Suprapubic skin (tissue), 4 donors: ENCODE measurements at regions not wholly inside any gene's neighbourhood (a gene's known extent, or its start where the extent isn't known, plus 50 kb on each side); places are given as distances from the start of the nearest gene placed in this dataset.
"Not testable (repeated sequence)": the region's sequence is repeated elsewhere in the genome, so short reads cannot be mapped to it uniquely, and the experiment has no call there.

Source experiments
- DNase-seq, 2 donors: peaks; one replicate each; pipeline ENCODE4 v3.0.0-alpha.2; 2019; ENCODE audit warnings: low spot score in 2 of 2
- H3K27ac ChIP-seq: fragments of 200-600 bp; sonication (generic); one replicate; pipeline ENCODE4 v1.5.1; 2019
- H3K27me3 ChIP-seq: fragments of 200-600 bp; sonication (generic); one replicate; pipeline ENCODE4 v1.5.1; 2019
- H3K36me3 ChIP-seq: fragments of 200-600 bp; sonication (generic); one replicate; pipeline ENCODE4 v1.5.1; 2019
- H3K4me1 ChIP-seq: fragments of 200-600 bp; sonication (generic); one replicate; pipeline ENCODE4 v1.5.1; 2019
- H3K4me3 ChIP-seq: fragments of 200-600 bp; sonication (generic); one replicate; pipeline ENCODE4 v1.5.1; 2019; ENCODE audit warnings: mild to moderate bottlenecking
- H3K9me3 ChIP-seq: fragments of 200-600 bp; sonication (generic); one replicate; pipeline ENCODE4 v1.5.1; 2019
- EP300 ChIP-seq: sonication (generic); formaldehyde crosslinking; IDR thresholded peaks from one replicate; pipeline ENCODE4 v1.6.1; 2017; ENCODE audit warnings: antibody characterized with exemption
- POLR2A ChIP-seq, 2 donors: fragments of 450-650 bp; IDR thresholded peaks; one replicate each; pipeline ENCODE4 v1.6.1; 2017; ENCODE audit warnings: antibody characterized with exemption in 2 of 2, mild to moderate bottlenecking in 2 of 2, moderate library complexity in 2 of 2
- POLR2AphosphoS5 ChIP-seq, 3 donors: sonication (generic); formaldehyde crosslinking; IDR thresholded peaks; one replicate each; pipeline ENCODE4 v1.6.1; 2017; ENCODE audit warnings: antibody characterized with exemption in 3 of 3
- WGBS: methylation state at CpG from one replicate; pipeline ENCODE4 v1.1.5; 2018; 5-methylcytosine and 5-hydroxymethylcytosine counted together
- TF ChIP-seq, protein P1 (sequence below), 2 donors: fragments of 200-600 bp in 1 of 2; fragments of 450-650 bp in 1 of 2; sonication (generic) in 1 of 2; IDR thresholded peaks; one replicate each; pipeline ENCODE4 v1.5.1; 2016 to 2019; ENCODE audit warnings: antibody characterized with exemption in 2 of 2, mild to moderate bottlenecking in 1 of 2, moderate library complexity in 1 of 2

DNA sequence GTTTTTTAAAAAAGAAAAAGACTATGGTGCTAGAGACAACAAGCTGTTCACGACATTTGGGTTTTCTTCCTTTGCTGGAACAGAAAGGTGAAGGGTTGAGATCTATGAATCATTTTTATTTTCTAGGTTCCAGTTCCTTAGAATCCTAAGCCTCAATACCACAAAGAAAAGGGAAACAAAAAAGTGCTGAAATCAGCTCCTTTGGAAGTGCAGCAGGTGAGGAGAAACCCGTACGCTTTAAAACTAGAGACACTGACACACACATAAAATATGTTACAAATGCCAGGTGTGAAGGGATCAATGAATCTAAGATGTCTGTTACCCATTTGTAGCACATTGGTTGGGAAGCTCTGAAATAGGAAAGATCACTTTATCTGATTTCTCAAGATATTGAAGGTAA lies 125.2 kb downstream of the AREG start:
- no peak for DNase-seq
- no peak for TF ChIP-seq POLR2A (IDR thresholded peaks at IDR 0.05)
- TF ChIP-seq, protein P1, sequence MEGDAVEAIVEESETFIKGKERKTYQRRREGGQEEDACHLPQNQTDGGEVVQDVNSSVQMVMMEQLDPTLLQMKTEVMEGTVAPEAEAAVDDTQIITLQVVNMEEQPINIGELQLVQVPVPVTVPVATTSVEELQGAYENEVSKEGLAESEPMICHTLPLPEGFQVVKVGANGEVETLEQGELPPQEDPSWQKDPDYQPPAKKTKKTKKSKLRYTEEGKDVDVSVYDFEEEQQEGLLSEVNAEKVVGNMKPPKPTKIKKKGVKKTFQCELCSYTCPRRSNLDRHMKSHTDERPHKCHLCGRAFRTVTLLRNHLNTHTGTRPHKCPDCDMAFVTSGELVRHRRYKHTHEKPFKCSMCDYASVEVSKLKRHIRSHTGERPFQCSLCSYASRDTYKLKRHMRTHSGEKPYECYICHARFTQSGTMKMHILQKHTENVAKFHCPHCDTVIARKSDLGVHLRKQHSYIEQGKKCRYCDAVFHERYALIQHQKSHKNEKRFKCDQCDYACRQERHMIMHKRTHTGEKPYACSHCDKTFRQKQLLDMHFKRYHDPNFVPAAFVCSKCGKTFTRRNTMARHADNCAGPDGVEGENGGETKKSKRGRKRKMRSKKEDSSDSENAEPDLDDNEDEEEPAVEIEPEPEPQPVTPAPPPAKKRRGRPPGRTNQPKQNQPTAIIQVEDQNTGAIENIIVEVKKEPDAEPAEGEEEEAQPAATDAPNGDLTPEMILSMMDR (IDR thresholded peaks at IDR 0.05), result no peak
- no peak for TF ChIP-seq EP300
- TF ChIP-seq POLR2AphosphoS5 (IDR thresholded peaks at IDR 0.05), result no peak
- Histone ChIP-seq H3K4me3 (no peak overlapping the region), H3K27me3 (no peaks in the 10 kb centered on the region), H3K4me1 (no peaks in the 10 kb centered on the region), H3K9me3 (peaks cover 14% of the 10 kb centered on the region), H3K36me3 (no peaks in the 10 kb centered on the region), H3K27ac (no peak overlapping the region)
- 51% methylated on average over 3 of the region's 3 CpGs for WGBS

- Histone ChIP-seq H3K4me3 (no peak overlapping the region), H3K36me3 (no peaks in the 10 kb centered on the region), H3K27me3 (no peaks in the 10 kb centered on the region), H3K9me3 (no peaks in the 10 kb centered on the region), H3K27ac (no peak overlapping the region), H3K4me1 (no peaks in the 10 kb centered on the region)
- TF ChIP-seq, protein P1 (IDR thresholded peaks at IDR 0.05), result no peak
- no peak for TF ChIP-seq POLR2AphosphoS5 (IDR thresholded peaks at IDR 0.05)
- TF ChIP-seq POLR2A (IDR thresholded peaks at IDR 0.05), result no peak
- TF ChIP-seq EP300, result no peak
- no peak for DNase-seq
Observed at GRCh38 chr4:74578329-74578728, 133.4 kb downstream of the AREG start.

- H3K4me3 ChIP-seq, H3K27me3 ChIP-seq, H3K27ac ChIP-seq, H3K4me1 ChIP-seq, H3K36me3 ChIP-seq, H3K9me3 ChIP-seq, DNase-seq: not testable (repeated sequence)
- WGBS, result 91% methylated on average over 19 of the region's 19 CpGs
Observed at GRCh38 chr4:74578865-74579264, 133.9 kb downstream of the AREG start.

DNA sequence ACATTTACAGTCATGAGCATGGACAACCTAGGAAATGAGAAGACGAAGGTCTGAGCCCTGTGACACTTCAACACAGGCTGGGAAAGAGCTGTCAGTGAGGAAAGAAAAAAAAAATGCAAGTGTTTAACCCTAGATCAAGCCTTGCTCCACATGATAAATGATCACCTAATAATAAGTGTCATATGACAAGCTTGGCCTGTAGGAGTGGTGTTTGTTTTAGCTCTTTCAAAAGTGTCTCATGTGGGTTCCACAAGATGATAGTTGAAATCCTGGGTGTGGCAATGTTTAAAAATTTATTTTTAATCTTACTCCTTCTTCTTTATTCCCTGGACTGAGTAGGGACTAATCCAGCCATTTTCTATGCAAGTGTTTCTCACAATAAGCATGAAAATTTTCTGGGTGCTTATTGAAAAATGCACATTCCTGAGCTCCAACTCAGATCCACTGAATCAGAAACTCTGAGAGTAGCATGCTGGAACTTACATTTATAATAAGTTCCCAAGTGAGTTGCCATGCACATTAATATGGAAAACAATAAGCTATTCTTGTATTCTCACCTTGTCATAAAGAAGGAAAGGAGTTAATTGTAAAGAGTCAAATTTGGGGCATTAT lies 138.3 kb downstream of the AREG start:
- Histone ChIP-seq H3K36me3 (no peaks in the 10 kb centered on the region), H3K27me3 (no peaks in the 10 kb centered on the region), H3K4me1 (peaks cover 3% of the 10 kb centered on the region), H3K27ac (no peak overlapping the region), H3K9me3 (no peaks in the 10 kb centered on the region), H3K4me3 (no peak overlapping the region)
- TF ChIP-seq POLR2A (IDR thresholded peaks at IDR 0.05), result no peak
- TF ChIP-seq POLR2AphosphoS5 (IDR thresholded peaks at IDR 0.05), result no peak
- TF ChIP-seq, protein P1 (IDR thresholded peaks at IDR 0.05), result no peak
- no peak for TF ChIP-seq EP300
- WGBS, result 0% methylated on average over 1 of the region's 1 CpG
- no peak for DNase-seq

- no peak for DNase-seq
- H3K4me3 ChIP-seq, result no peak overlapping the region
- no peak for TF ChIP-seq POLR2A (IDR thresholded peaks at IDR 0.05)
- TF ChIP-seq EP300, result no peak
- TF ChIP-seq, protein P1 (IDR thresholded peaks at IDR 0.05), result no peak
- TF ChIP-seq POLR2AphosphoS5 (IDR thresholded peaks at IDR 0.05), result no peak
- H3K9me3 ChIP-seq, result no peaks in the 10 kb centered on the region
- no peaks in the 10 kb centered on the region for H3K36me3 ChIP-seq
- no peak overlapping the region for H3K27ac ChIP-seq
- H3K27me3 ChIP-seq, result no peaks in the 10 kb centered on the region
- peaks cover 3% of the 10 kb centered on the region for H3K4me1 ChIP-seq
Observed at GRCh38 chr4:74583757-74584156, 138.8 kb downstream of the AREG start.

DNA sequence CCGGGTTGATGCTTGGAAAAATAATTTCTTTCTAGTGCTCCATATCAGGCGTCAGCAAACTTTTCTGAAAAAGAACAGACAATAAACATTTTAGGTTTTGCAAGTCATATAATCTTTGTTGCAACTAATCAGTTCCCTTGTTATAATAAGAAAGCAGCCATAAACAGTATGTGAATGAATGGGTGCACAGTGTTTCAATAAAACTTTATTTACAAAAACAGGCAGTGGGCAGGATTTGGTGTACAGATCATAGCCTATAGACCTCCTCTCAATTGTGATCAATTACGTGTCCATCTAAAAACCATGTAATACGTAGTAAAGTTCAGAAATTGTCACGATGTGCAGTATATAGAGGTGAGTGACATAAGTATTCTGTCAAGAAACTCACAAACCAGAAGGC lies 143.4 kb downstream of the AREG start:
- Histone ChIP-seq H3K4me1 (peaks cover 3% of the 10 kb centered on the region), H3K4me3 (no peak overlapping the region), H3K9me3 (no peaks in the 10 kb centered on the region), H3K36me3 (no peaks in the 10 kb centered on the region), H3K27me3 (no peaks in the 10 kb centered on the region), H3K27ac (no peak overlapping the region)
- WGBS, result 92% methylated on average over 5 of the region's 5 CpGs
- DNase-seq, result no peak
- TF ChIP-seq, protein P1 (IDR thresholded peaks at IDR 0.05), result no peak
- TF ChIP-seq POLR2A (IDR thresholded peaks at IDR 0.05) (no peak), POLR2AphosphoS5 (IDR thresholded peaks at IDR 0.05) (no peak), EP300 (no peak)
